WTC11 (cell line): ENCODE measurements at regions not wholly inside any gene's neighbourhood (a gene's known extent, or its start where the extent isn't known, plus 50 kb on each side); places are given as distances from the start of the nearest gene placed in this dataset.

ENCODE experiments used
- ATF2 ChIP-seq: sonication (generic); formaldehyde crosslinking; IDR thresholded peaks from 2 replicates; pipeline ENCODE4 v1.8.1; 2022; ENCODE audit warnings: low read depth, missing genetic modification reagents, borderline replicate concordance
- CBFB ChIP-seq: sonication (generic); formaldehyde crosslinking; IDR thresholded peaks from 2 replicates; pipeline ENCODE4 v1.8.1; 2022; ENCODE audit warnings: mild to moderate bottlenecking, low read depth, missing genetic modification reagents
- CDX4 ChIP-seq: fragments of 250-450 bp; sonication (Bioruptor Pico); IDR thresholded peaks from 2 replicates; pipeline ENCODE4 v1.9.0; 2021; ENCODE audit warnings: moderate library complexity, mild to moderate bottlenecking, inconsistent platforms, borderline replicate concordance
- CREM ChIP-seq: sonication (generic); formaldehyde crosslinking; IDR thresholded peaks from 2 replicates; pipeline ENCODE4 v1.8.1; 2022; ENCODE audit warnings: mild to moderate bottlenecking, missing genetic modification reagents, moderate library complexity
- CTCF ChIP-seq: fragments of 200-600 bp; IDR thresholded peaks from 2 replicates; pipeline ENCODE4 v1.8.0; 2022; ENCODE audit warnings: antibody characterized with exemption
- ETV6 ChIP-seq: sonication (generic); formaldehyde crosslinking; IDR thresholded peaks from 2 replicates; pipeline ENCODE4 v1.8.1; 2022; ENCODE audit warnings: mild to moderate bottlenecking, missing genetic modification reagents
- FOXK1 ChIP-seq: sonication (generic); formaldehyde crosslinking; IDR thresholded peaks from 2 replicates; pipeline ENCODE4 v1.8.0; 2022; ENCODE audit warnings: mild to moderate bottlenecking, moderate library complexity, missing genetic modification reagents
- JUN ChIP-seq: sonication (generic); formaldehyde crosslinking; IDR thresholded peaks from 2 replicates; pipeline ENCODE4 v1.8.0; 2023; ENCODE audit warnings: mild to moderate bottlenecking, missing genetic modification reagents
- MAX ChIP-seq: sonication (generic); formaldehyde crosslinking; IDR thresholded peaks from 2 replicates; pipeline ENCODE4 v1.8.0; 2022; ENCODE audit warnings: mild to moderate bottlenecking, missing genetic modification reagents
- MYBL2 ChIP-seq: sonication (generic); formaldehyde crosslinking; IDR thresholded peaks from 2 replicates; pipeline ENCODE4 v1.8.1; 2023; ENCODE audit warnings: mild to moderate bottlenecking, moderate library complexity, missing genetic modification reagents
- OVOL2 ChIP-seq: fragments of 250-450 bp; sonication (Bioruptor Pico); IDR thresholded peaks from 2 replicates; pipeline ENCODE4 v1.9.0; 2021; ENCODE audit warnings: mild to moderate bottlenecking, borderline replicate concordance
- ZNF219 ChIP-seq: sonication (generic); formaldehyde crosslinking; IDR thresholded peaks from 2 replicates; pipeline ENCODE4 v1.8.0; 2023; ENCODE audit warnings: missing genetic modification reagents, mild to moderate bottlenecking, borderline replicate concordance
- ZNF232 ChIP-seq: sonication (generic); formaldehyde crosslinking; IDR thresholded peaks from 2 replicates; pipeline ENCODE4 v1.8.0; 2022; ENCODE audit warnings: mild to moderate bottlenecking, missing genetic modification reagents

- no peak for TF ChIP-seq ZNF232 (CRISPR knock-in tag)
- no peak for TF ChIP-seq CTCF
- TF ChIP-seq CBFB: no peak
- no peak for TF ChIP-seq CREM
- TF ChIP-seq MAX (CRISPR knock-in tag): no peak
- TF ChIP-seq CDX4 (CRISPR knock-in tag): no peak
- no peak for TF ChIP-seq JUN
- TF ChIP-seq OVOL2 (CRISPR knock-in tag): no peak
- TF ChIP-seq ATF2: no peak
- no peak for TF ChIP-seq FOXK1
- TF ChIP-seq MYBL2 (CRISPR knock-in tag): no peak
- no peak for TF ChIP-seq ETV6 (CRISPR knock-in tag)
- TF ChIP-seq ZNF219 (CRISPR knock-in tag): no peak
Measured at GRCh38 chrX:39648548-39649254, 449.1 kb downstream of the BCOR start.
